Stimulated activated CD4-positive, alpha-beta T cell treated with anti-CD3 and anti-CD28 coated beads, Interleukin-4, amount 100 ng/mL, for 48 hours (primary cell): ENCODE measurements at regions not wholly inside any gene's neighbourhood (a gene's known extent, or its start where the extent isn't known, plus 50 kb on each side); places are given as distances from the start of the nearest gene placed in this dataset.

Experiments
- DNase-seq, 2 donors: peaks; one replicate each; pipeline ENCODE4 v3.0.0-alpha.2; 2020; ENCODE audit warnings: low read depth in 2 of 2

- no peak for DNase-seq
Observed at GRCh38 chr6:47151232-47151898, 109.2 kb upstream of the ADGRF1 start.

- DNase-seq, result no peak
Observed at GRCh38 chr6:47149554-47149953, 107.4 kb upstream of the ADGRF1 start.

GRCh38 chr6:47149066-47149465, 106.9 kb upstream of the ADGRF1 start:
- DNase-seq, result no peak

GRCh38 chr6:47147836-47148344, 105.8 kb upstream of the ADGRF1 start:
- no peak for DNase-seq

GRCh38 chr6:47147175-47147727, 105.1 kb upstream of the ADGRF1 start:
- no peak for DNase-seq

- no peak for DNase-seq
Observed at GRCh38 chr6:47146431-47147174, 104.5 kb upstream of the ADGRF1 start.

- no peak for DNase-seq
Observed at GRCh38 chr6:47145212-47145611, 103.1 kb upstream of the ADGRF1 start.

GRCh38 chr6:47144306-47144705, 102.2 kb upstream of the ADGRF1 start:
- DNase-seq, result no peak

- no peak for DNase-seq
Observed at GRCh38 chr6:47141963-47142362, 99.8 kb upstream of the ADGRF1 start.

GRCh38 chr6:47141171-47141570, 99.0 kb upstream of the ADGRF1 start:
- no peak for DNase-seq

- DNase-seq, result no peak
Observed at GRCh38 chr6:47138046-47138445, 95.9 kb upstream of the ADGRF1 start.

- no peak for DNase-seq
Observed at GRCh38 chr6:47137073-47137472, 94.9 kb upstream of the ADGRF1 start.

- DNase-seq, result no peak
Observed at GRCh38 chr6:47135772-47136171, 93.6 kb upstream of the ADGRF1 start.

- DNase-seq, result no peak
Observed at GRCh38 chr6:47134476-47135189, 92.5 kb upstream of the ADGRF1 start.

GRCh38 chr6:47133230-47134000, 91.3 kb upstream of the ADGRF1 start:
- DNase-seq, result no peak

- no peak for DNase-seq
Observed at GRCh38 chr6:47132724-47133123, 90.6 kb upstream of the ADGRF1 start.

- DNase-seq, result no peak
Observed at GRCh38 chr6:47131773-47132172, 89.6 kb upstream of the ADGRF1 start.

- no peak for DNase-seq
Observed at GRCh38 chr6:47130086-47130485, 88.0 kb upstream of the ADGRF1 start.

GRCh38 chr6:47129129-47129528, 87.0 kb upstream of the ADGRF1 start:
- DNase-seq, result no peak

GRCh38 chr6:47126647-47127391, 84.7 kb upstream of the ADGRF1 start:
- no peak for DNase-seq

- no peak for DNase-seq
Observed at GRCh38 chr6:47118611-47119010, 76.5 kb upstream of the ADGRF1 start.
